ENCODE measurements at regions not wholly inside any gene's neighbourhood (a gene's known extent, or its start where the extent isn't known, plus 50 kb on each side); places are given as distances from the start of the nearest gene placed in this dataset.
A peak's percentile ranks its signal among the peaks of the same experiment; 100 is the strongest.

DNA sequence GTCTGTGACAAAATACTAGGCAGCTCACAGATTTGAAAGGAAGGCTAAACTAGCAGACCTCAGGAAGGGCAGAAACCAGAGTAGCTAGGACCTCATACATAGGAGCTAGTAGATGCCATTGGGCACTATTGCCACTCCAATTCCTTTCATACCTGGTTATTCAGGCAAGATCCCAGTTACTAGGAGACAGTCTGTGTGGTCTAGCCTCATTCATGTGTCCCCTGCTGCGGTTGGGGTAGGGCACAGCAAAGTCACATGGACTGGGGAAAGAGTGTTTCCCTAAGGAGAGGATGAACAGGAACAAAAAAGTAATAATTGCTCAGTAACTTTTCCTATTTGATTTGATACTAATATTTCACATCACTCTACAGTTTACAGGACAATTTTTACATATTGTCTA is 204.6 kb upstream of the HEY2 start:
- Histone ChIP-seq H3K79me2 (replicated peaks; ENCODE audit: insufficient read depth) (no peaks in the 10 kb centered on the region), H3K4me3 (no peak overlapping the region), H3K9me2 (ENCODE audit: insufficient read depth) (peaks cover 3% of the 10 kb centered on the region; the same call in 1 of the 2 replicates), H3K27me3 (ENCODE audit: insufficient read depth) (no peaks in the 10 kb centered on the region), H3K4me1 (ENCODE audit: insufficient read depth) (peaks cover 8% of the 10 kb centered on the region; the same call in 1 of the 2 replicates), H3F3A (replicated peaks; ENCODE audit: low read depth) (no peaks in the 10 kb centered on the region), H2AFZ (no peak overlapping the region), H3K36me3 (ENCODE audit: insufficient read depth) (no peaks in the 10 kb centered on the region), H3K27ac (ENCODE audit: low read depth) (no peak overlapping the region), H3K4me2 (no peak overlapping the region), H4K20me1 (replicated peaks; ENCODE audit: insufficient read depth) (no peaks in the 10 kb centered on the region)
- peak; percentile 52; the same call in 2 of the 3 replicates for ATAC-seq
- peaks cover 4% of the 10 kb centered on the region for H3K27me3 Mint-ChIP-seq (ENCODE audit: insufficient read depth, low read depth, poor library complexity)
- DNase-seq (ENCODE audit: low spot score), result no peak
- H3K4me1 Mint-ChIP-seq, result peaks cover 16% of the 10 kb centered on the region
- H3K27ac Mint-ChIP-seq, result no peak overlapping the region
- H3K9me3 Mint-ChIP-seq, result no peaks in the 10 kb centered on the region
- TF ChIP-seq NANOG (IDR thresholded peaks at IDR 0.05; ENCODE audit: borderline replicate concordance) (no peak), EZH2 (IDR thresholded peaks at IDR 0.05; ENCODE audit: low read depth, unreplicated experiment) (no peak), JUNB (IDR thresholded peaks at IDR 0.05; ENCODE audit: unreplicated experiment) (no peak), EZH2phosphoT487 (IDR thresholded peaks at IDR 0.05; ENCODE audit: unreplicated experiment) (no peak), STAT1 (IDR thresholded peaks at IDR 0.05; ENCODE audit: unreplicated experiment) (no peak), POLR2AphosphoS5 (IDR thresholded peaks at IDR 0.05; ENCODE audit: low read depth) (no peak), CREB1 (CRISPR knock-in tag; IDR thresholded peaks at IDR 0.05; ENCODE audit: low read depth) (no peak), ZNF114 (CRISPR knock-in tag; IDR thresholded peaks at IDR 0.05) (no peak), ZNF331 (CRISPR knock-in tag; IDR thresholded peaks at IDR 0.05; ENCODE audit: low read depth) (no peak)
- TF ChIP-seq, protein P1, sequence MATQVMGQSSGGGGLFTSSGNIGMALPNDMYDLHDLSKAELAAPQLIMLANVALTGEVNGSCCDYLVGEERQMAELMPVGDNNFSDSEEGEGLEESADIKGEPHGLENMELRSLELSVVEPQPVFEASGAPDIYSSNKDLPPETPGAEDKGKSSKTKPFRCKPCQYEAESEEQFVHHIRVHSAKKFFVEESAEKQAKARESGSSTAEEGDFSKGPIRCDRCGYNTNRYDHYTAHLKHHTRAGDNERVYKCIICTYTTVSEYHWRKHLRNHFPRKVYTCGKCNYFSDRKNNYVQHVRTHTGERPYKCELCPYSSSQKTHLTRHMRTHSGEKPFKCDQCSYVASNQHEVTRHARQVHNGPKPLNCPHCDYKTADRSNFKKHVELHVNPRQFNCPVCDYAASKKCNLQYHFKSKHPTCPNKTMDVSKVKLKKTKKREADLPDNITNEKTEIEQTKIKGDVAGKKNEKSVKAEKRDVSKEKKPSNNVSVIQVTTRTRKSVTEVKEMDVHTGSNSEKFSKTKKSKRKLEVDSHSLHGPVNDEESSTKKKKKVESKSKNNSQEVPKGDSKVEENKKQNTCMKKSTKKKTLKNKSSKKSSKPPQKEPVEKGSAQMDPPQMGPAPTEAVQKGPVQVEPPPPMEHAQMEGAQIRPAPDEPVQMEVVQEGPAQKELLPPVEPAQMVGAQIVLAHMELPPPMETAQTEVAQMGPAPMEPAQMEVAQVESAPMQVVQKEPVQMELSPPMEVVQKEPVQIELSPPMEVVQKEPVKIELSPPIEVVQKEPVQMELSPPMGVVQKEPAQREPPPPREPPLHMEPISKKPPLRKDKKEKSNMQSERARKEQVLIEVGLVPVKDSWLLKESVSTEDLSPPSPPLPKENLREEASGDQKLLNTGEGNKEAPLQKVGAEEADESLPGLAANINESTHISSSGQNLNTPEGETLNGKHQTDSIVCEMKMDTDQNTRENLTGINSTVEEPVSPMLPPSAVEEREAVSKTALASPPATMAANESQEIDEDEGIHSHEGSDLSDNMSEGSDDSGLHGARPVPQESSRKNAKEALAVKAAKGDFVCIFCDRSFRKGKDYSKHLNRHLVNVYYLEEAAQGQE (IDR thresholded peaks at IDR 0.05; ENCODE audit: unreplicated experiment), result no peak
- TF ChIP-seq, protein P2, sequence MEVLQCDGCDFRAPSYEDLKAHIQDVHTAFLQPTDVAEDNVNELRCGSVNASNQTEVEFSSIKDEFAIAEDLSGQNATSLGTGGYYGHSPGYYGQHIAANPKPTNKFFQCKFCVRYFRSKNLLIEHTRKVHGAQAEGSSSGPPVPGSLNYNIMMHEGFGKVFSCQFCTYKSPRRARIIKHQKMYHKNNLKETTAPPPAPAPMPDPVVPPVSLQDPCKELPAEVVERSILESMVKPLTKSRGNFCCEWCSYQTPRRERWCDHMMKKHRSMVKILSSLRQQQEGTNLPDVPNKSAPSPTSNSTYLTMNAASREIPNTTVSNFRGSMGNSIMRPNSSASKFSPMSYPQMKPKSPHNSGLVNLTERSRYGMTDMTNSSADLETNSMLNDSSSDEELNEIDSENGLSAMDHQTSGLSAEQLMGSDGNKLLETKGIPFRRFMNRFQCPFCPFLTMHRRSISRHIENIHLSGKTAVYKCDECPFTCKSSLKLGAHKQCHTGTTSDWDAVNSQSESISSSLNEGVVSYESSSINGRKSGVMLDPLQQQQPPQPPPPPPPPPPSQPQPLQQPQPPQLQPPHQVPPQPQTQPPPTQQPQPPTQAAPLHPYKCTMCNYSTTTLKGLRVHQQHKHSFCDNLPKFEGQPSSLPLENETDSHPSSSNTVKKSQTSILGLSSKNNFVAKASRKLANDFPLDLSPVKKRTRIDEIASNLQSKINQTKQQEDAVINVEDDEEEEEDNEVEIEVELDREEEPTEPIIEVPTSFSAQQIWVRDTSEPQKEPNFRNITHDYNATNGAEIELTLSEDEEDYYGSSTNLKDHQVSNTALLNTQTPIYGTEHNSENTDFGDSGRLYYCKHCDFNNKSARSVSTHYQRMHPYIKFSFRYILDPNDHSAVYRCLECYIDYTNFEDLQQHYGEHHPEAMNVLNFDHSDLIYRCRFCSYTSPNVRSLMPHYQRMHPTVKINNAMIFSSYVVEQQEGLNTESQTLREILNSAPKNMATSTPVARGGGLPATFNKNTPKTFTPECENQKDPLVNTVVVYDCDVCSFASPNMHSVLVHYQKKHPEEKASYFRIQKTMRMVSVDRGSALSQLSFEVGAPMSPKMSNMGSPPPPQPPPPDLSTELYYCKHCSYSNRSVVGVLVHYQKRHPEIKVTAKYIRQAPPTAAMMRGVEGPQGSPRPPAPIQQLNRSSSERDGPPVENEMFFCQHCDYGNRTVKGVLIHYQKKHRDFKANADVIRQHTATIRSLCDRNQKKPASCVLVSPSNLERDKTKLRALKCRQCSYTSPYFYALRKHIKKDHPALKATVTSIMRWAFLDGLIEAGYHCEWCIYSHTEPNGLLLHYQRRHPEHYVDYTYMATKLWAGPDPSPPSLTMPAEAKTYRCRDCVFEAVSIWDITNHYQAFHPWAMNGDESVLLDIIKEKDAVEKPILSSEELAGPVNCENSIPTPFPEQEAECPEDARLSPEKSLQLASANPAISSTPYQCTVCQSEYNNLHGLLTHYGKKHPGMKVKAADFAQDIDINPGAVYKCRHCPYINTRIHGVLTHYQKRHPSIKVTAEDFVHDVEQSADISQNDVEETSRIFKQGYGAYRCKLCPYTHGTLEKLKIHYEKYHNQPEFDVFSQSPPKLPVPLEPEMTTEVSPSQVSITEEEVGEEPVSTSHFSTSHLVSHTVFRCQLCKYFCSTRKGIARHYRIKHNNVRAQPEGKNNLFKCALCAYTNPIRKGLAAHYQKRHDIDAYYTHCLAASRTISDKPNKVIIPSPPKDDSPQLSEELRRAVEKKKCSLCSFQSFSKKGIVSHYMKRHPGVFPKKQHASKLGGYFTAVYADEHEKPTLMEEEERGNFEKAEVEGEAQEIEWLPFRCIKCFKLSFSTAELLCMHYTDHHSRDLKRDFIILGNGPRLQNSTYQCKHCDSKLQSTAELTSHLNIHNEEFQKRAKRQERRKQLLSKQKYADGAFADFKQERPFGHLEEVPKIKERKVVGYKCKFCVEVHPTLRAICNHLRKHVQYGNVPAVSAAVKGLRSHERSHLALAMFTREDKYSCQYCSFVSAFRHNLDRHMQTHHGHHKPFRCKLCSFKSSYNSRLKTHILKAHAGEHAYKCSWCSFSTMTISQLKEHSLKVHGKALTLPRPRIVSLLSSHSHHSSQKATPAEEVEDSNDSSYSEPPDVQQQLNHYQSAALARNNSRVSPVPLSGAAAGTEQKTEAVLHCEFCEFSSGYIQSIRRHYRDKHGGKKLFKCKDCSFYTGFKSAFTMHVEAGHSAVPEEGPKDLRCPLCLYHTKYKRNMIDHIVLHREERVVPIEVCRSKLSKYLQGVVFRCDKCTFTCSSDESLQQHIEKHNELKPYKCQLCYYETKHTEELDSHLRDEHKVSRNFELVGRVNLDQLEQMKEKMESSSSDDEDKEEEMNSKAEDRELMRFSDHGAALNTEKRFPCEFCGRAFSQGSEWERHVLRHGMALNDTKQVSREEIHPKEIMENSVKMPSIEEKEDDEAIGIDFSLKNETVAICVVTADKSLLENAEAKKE (CRISPR knock-in tag; IDR thresholded peaks at IDR 0.05), result no peak
- TF ChIP-seq, protein P3, sequence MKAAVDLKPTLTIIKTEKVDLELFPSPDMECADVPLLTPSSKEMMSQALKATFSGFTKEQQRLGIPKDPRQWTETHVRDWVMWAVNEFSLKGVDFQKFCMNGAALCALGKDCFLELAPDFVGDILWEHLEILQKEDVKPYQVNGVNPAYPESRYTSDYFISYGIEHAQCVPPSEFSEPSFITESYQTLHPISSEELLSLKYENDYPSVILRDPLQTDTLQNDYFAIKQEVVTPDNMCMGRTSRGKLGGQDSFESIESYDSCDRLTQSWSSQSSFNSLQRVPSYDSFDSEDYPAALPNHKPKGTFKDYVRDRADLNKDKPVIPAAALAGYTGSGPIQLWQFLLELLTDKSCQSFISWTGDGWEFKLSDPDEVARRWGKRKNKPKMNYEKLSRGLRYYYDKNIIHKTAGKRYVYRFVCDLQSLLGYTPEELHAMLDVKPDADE (IDR thresholded peaks at IDR 0.05), result no peak
- TF ChIP-seq, protein P4, sequence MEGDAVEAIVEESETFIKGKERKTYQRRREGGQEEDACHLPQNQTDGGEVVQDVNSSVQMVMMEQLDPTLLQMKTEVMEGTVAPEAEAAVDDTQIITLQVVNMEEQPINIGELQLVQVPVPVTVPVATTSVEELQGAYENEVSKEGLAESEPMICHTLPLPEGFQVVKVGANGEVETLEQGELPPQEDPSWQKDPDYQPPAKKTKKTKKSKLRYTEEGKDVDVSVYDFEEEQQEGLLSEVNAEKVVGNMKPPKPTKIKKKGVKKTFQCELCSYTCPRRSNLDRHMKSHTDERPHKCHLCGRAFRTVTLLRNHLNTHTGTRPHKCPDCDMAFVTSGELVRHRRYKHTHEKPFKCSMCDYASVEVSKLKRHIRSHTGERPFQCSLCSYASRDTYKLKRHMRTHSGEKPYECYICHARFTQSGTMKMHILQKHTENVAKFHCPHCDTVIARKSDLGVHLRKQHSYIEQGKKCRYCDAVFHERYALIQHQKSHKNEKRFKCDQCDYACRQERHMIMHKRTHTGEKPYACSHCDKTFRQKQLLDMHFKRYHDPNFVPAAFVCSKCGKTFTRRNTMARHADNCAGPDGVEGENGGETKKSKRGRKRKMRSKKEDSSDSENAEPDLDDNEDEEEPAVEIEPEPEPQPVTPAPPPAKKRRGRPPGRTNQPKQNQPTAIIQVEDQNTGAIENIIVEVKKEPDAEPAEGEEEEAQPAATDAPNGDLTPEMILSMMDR (conservative IDR thresholded peaks at IDR 0.05; ENCODE audit: low read depth in 2 of 2), result no peak
- no peak overlapping the region for H3K4me3 Mint-ChIP-seq
- no peaks in the 10 kb centered on the region for H3K36me3 Mint-ChIP-seq (ENCODE audit: low read depth)

All from GM23338 (cell line).